ENCODE measurements at regions not wholly inside any gene's neighbourhood (a gene's known extent, or its start where the extent isn't known, plus 50 kb on each side); places are given as distances from the start of the nearest gene placed in this dataset.

GRCh38 chr2:163475815-163476214 is 260.0 kb downstream of the FIGN start:
- TF ChIP-seq CTCF (IDR thresholded peaks at IDR 0.05) (no peak), NR1H2 (CRISPR knock-in tag; IDR thresholded peaks at IDR 0.05) (no peak), SP1 (CRISPR knock-in tag; conservative IDR thresholded peaks at IDR 0.05) (no peak), ETV6 (CRISPR knock-in tag; IDR thresholded peaks at IDR 0.05) (no peak), ZNF512 (CRISPR knock-in tag; IDR thresholded peaks at IDR 0.05; ENCODE audit: borderline replicate concordance) (no peak), USF2 (CRISPR knock-in tag; IDR thresholded peaks at IDR 0.05) (no peak), FOXP1 (CRISPR knock-in tag; IDR thresholded peaks at IDR 0.05; ENCODE audit: borderline replicate concordance) (no peak), TEAD4 (CRISPR knock-in tag; IDR thresholded peaks at IDR 0.05) (no peak)

All from WTC11 (cell line).